H1 (cell line): ENCODE measurements at regions not wholly inside any gene's neighbourhood (a gene's known extent, or its start where the extent isn't known, plus 50 kb on each side); places are given as distances from the start of the nearest gene placed in this dataset.

Source experiments
- CTCF ChIA-PET: fragments of 300-600 bp; sonication (Branson Sonifier 250); formaldehyde crosslinking; loops from one replicate; lab custom pipeline; 2021; ENCODE audit not compliant: partially characterized antibody; lab: Charles Lee
- POLR2A ChIA-PET: fragments of 300-600 bp; sonication (Branson Sonifier 250); formaldehyde crosslinking; loops from one replicate; lab custom pipeline; 2021; ENCODE audit warnings: inconsistent platforms; ENCODE audit not compliant: partially characterized antibody; lab: Charles Lee
- DNase-seq, 2 experiments: peaks; one replicate each; pipeline versions ENCODE4 v3.0.0 to v3.0.0-alpha.2; 2010 to 2022; ENCODE audit warnings: low spot score in 2 of 2, low read depth in 1 of 2, mixed read lengths in 1 of 2
- FAIRE-seq: peaks from 2 replicates; lab custom pipeline; 2011; peaks lifted over from hg19 to GRCh38; lab: Jason Lieb, UNC
- H2AFZ ChIP-seq: 2 replicates; pipeline ENCODE4 v1.8.1; 2012; ENCODE audit warnings: low read length, inconsistent platforms
- H2AK5ac ChIP-seq: 2 replicates; pipeline ENCODE4 v1.6.1; 2013; ENCODE audit warnings: low read depth, low read length
- H2BK120ac ChIP-seq: replicated peaks from 2 replicates; pipeline ENCODE3; 2013; ENCODE audit warnings: low read depth, low read length, inconsistent platforms
- H2BK12ac ChIP-seq: 2 replicates; pipeline ENCODE4 v1.6.1; 2013; ENCODE audit warnings: low read depth, low read length
- H2BK15ac ChIP-seq: 2 replicates; pipeline ENCODE4 v1.6.1; 2013; ENCODE audit warnings: low read length
- H2BK20ac ChIP-seq: 2 replicates; pipeline ENCODE4 v1.6.1; 2013; ENCODE audit warnings: low read length
- H2BK5ac ChIP-seq: 2 replicates; pipeline ENCODE4 v1.6.1; 2013; ENCODE audit warnings: low read depth, low read length
- H3K14ac ChIP-seq: 2 replicates; pipeline ENCODE4 v1.6.1; 2013; ENCODE audit warnings: inconsistent platforms; ENCODE audit not compliant: insufficient read length
- H3K18ac ChIP-seq: 2 replicates; pipeline ENCODE4 v1.6.1; 2013; ENCODE audit warnings: low read length; ENCODE audit errors: extremely low read depth
- H3K23ac ChIP-seq: 2 replicates; pipeline ENCODE4 v1.6.1; 2013; ENCODE audit warnings: inconsistent platforms; ENCODE audit not compliant: insufficient read length
- H3K23me2 ChIP-seq: 2 replicates; pipeline ENCODE4 v1.6.1; 2013; ENCODE audit warnings: low read depth, low read length
- H3K27ac ChIP-seq: 2 replicates; pipeline ENCODE4 v1.6.1; 2011; ENCODE audit warnings: low read depth, low read length, inconsistent platforms
- H3K27me3 ChIP-seq, 4 experiments: replicated peaks in 1 of 4; 1 replicate in 1 of 4; 2 replicates in 3 of 4; pipeline versions ENCODE4 v1.6.1 to v1.8.1; 2011 to 2013; ENCODE audit warnings: low read length in 3 of 4, mild to moderate bottlenecking in 3 of 4, inconsistent platforms in 2 of 4, mixed read lengths in 2 of 4, moderate library complexity in 1 of 4; ENCODE audit not compliant: control insufficient read depth in 3 of 4, insufficient read depth in 3 of 4; ENCODE audit errors: extremely low read depth in 1 of 4
- H3K36me3 ChIP-seq, 4 experiments: 2 replicates each; pipeline versions ENCODE4 v1.6.1 to v1.8.1; 2011 to 2013; ENCODE audit warnings: mild to moderate bottlenecking in 4 of 4, low read length in 3 of 4, moderate library complexity in 2 of 4, control low read depth in 1 of 4, inconsistent platforms in 1 of 4; ENCODE audit not compliant: insufficient read depth in 4 of 4, control insufficient read depth in 2 of 4
- H3K4ac ChIP-seq: replicated peaks from 2 replicates; pipeline ENCODE3; 2013; ENCODE audit warnings: low read length, low read depth, mixed read lengths, inconsistent platforms; ENCODE audit not compliant: insufficient read length
- H3K4me1 ChIP-seq, 4 experiments: replicated peaks in 1 of 4; 1 replicate in 1 of 4; 2 replicates in 3 of 4; pipeline versions ENCODE4 v1.6.1 to v1.8.1; 2011 to 2013; ENCODE audit warnings: low read length in 3 of 4, inconsistent platforms in 2 of 4, mixed read lengths in 1 of 4; ENCODE audit not compliant: insufficient read depth in 4 of 4, control insufficient read depth in 3 of 4
- H3K4me2 ChIP-seq, 2 experiments: 2 replicates each; pipeline versions ENCODE4 v1.6.1 to v1.8.1; 2011 to 2013; ENCODE audit warnings: low read depth in 2 of 2, low read length in 2 of 2, control low read depth in 1 of 2, inconsistent platforms in 1 of 2, mild to moderate bottlenecking in 1 of 2; ENCODE audit not compliant: insufficient read depth in 1 of 2
- H3K4me3 ChIP-seq, 4 experiments: fragments of 200-600, 300-600 bp in 1 of 4; sonication (generic), shearing (Covaris generic), sonication (Bioruptor Twin) in 1 of 4; 2 replicates each; pipeline versions ENCODE4 v1.5.1 to v1.8.1; 2011 to 2016; ENCODE audit warnings: low read length in 4 of 4, low read depth in 3 of 4, control low read depth in 2 of 4, inconsistent platforms in 2 of 4, mild to moderate bottlenecking in 2 of 4, mixed read lengths in 1 of 4, moderate library complexity in 1 of 4; ENCODE audit not compliant: insufficient read depth in 2 of 4; ENCODE audit errors: extremely low read depth in 1 of 4
- H3K56ac ChIP-seq: replicated peaks from 2 replicates; pipeline ENCODE3; 2013; ENCODE audit warnings: low read depth, mild to moderate bottlenecking, mixed read lengths, low read length, inconsistent platforms; ENCODE audit not compliant: insufficient read length
- H3K79me1 ChIP-seq: 2 replicates; pipeline ENCODE4 v1.6.1; 2013; ENCODE audit warnings: low read depth, low read length, control low read depth
- H3K79me2 ChIP-seq, 2 experiments: 2 replicates each; pipeline versions ENCODE4 v1.6.1 to v1.8.1; 2012 to 2013; ENCODE audit warnings: low read length in 2 of 2, mild to moderate bottlenecking in 2 of 2, inconsistent platforms in 1 of 2; ENCODE audit not compliant: insufficient read depth in 2 of 2, control insufficient read depth in 1 of 2
- H3K9ac ChIP-seq, 4 experiments: replicated peaks in 1 of 4; 1 replicate in 1 of 4; 2 replicates in 3 of 4; pipeline versions ENCODE4 v1.6.1 to v1.8.1; 2011 to 2013; ENCODE audit warnings: low read depth in 3 of 4, low read length in 3 of 4, control low read depth in 2 of 4, mild to moderate bottlenecking in 2 of 4, moderate library complexity in 2 of 4, inconsistent platforms in 1 of 4; ENCODE audit errors: extremely low read depth in 1 of 4
- H3K9me3 ChIP-seq, 2 experiments: 2 replicates each; pipeline versions ENCODE4 v1.6.1 to v1.8.1; 2012 to 2013; ENCODE audit warnings: mild to moderate bottlenecking in 2 of 2, moderate library complexity in 2 of 2, control low read depth in 1 of 2, inconsistent platforms in 1 of 2, low read depth in 1 of 2, low read length in 1 of 2, mixed read lengths in 1 of 2; ENCODE audit not compliant: insufficient read depth in 2 of 2
- H4K20me1 ChIP-seq, 2 experiments: replicated peaks in 1 of 2; 2 replicates each; pipeline versions ENCODE3 to v1.8.1; 2011 to 2013; ENCODE audit warnings: inconsistent platforms in 2 of 2, low read length in 2 of 2, mild to moderate bottlenecking in 1 of 2; ENCODE audit not compliant: insufficient read depth in 2 of 2, control insufficient read depth in 1 of 2
- H4K5ac ChIP-seq: 2 replicates; pipeline ENCODE4 v1.6.1; 2013; ENCODE audit warnings: low read length, low read depth, mixed read lengths, inconsistent platforms; ENCODE audit not compliant: insufficient read length
- H4K8ac ChIP-seq: 2 replicates; pipeline ENCODE4 v1.8.0; 2013; ENCODE audit warnings: mild to moderate bottlenecking, moderate library complexity, low read length, inconsistent platforms; ENCODE audit not compliant: insufficient read depth; ENCODE audit errors: extremely low read depth
- H4K91ac ChIP-seq: replicated peaks from 2 replicates; pipeline ENCODE3; 2013; ENCODE audit warnings: low read length, mixed read lengths, inconsistent platforms; ENCODE audit not compliant: insufficient read length
- CHD7 ChIP-seq: fragments of 300-600 bp; sonication (generic); IDR thresholded peaks from 2 replicates; pipeline ENCODE4 v1.7.1; 2012; ENCODE audit warnings: low read length, moderate library complexity, mild to moderate bottlenecking, inconsistent platforms; ENCODE audit not compliant: insufficient replicate concordance
- WGBS, 2 experiments: shearing (Covaris generic) in 1 of 2; methylation state at CpG; one replicate each; pipeline versions ENCODE4 v1.1.6 to v1.1.7; 2013 to 2015; ENCODE audit warnings: low lambda C conversion rate in 2 of 2, mixed read lengths in 2 of 2, inconsistent platforms in 1 of 2, low coverage in 1 of 2, missing lambda C conversion rate in 1 of 2; ENCODE audit not compliant: insufficient replicate concordance in 2 of 2, insufficient coverage in 1 of 2, insufficient read length in 1 of 2; ENCODE audit errors: extremely low coverage in 1 of 2, missing lambda C conversion rate in 1 of 2; 5-methylcytosine and 5-hydroxymethylcytosine counted together

- no peak overlapping the region for H2AFZ ChIP-seq
- no peak for TF ChIP-seq CHD7
These were observed 66.7 kb downstream of the MIS18A start for GRCh38 chr21:32212116-32212515.

More at GRCh38 chr21:32212116-32212515, 66.7 kb downstream of the MIS18A start:
- H3K9ac ChIP-seq: no peak overlapping the region
- no peaks in the 10 kb centered on the region for H3K23me2 ChIP-seq
- no peaks in the 10 kb centered on the region for H3K36me3 ChIP-seq
- FAIRE-seq (no peak), DNase-seq (no peak)
- no peak overlapping the region for H3K4me3 ChIP-seq
- H3K27me3 ChIP-seq: no peaks in the 10 kb centered on the region
- no peak overlapping the region for H2AK5ac ChIP-seq
- ChIA-PET CTCF (interaction anchor here (0.7 kb wide), 1 partner anchor 431 kb away, joined by 3 read pairs; no protein-coding TSS in a partner anchor), POLR2A (no interaction called here)
- H3K14ac ChIP-seq: no peak overlapping the region
- no peak overlapping the region for H2BK120ac ChIP-seq
- no peak overlapping the region for H3K4ac ChIP-seq
- no peak overlapping the region for H4K5ac ChIP-seq
- WGBS, 2 experiments: 90% methylated on average over 4 of the region's 4 CpGs; no CpG with 5 or more reads in 1 of the 2 experiments
- H3K23ac ChIP-seq: no peak overlapping the region
- no peak overlapping the region for H3K4me2 ChIP-seq
- H3K18ac ChIP-seq: no peak overlapping the region
- H4K91ac ChIP-seq: no peak overlapping the region
- no peak overlapping the region for H2BK20ac ChIP-seq
- no peak overlapping the region for H3K56ac ChIP-seq
- H3K27ac ChIP-seq: no peak overlapping the region
- peaks cover 4 to 7% of the 10 kb centered on the region in 2 experiments; a peak in 2 of 4 replicates for H3K9me3 ChIP-seq
- no peaks in the 10 kb centered on the region for H3K79me2 ChIP-seq
- no peak overlapping the region for H2BK12ac ChIP-seq
- no peak overlapping the region for H2BK15ac ChIP-seq
- H3K79me1 ChIP-seq: no peaks in the 10 kb centered on the region
- H3K4me1 ChIP-seq: no peaks in the 10 kb centered on the region
- H4K8ac ChIP-seq: no peak overlapping the region
- H2BK5ac ChIP-seq: no peak overlapping the region
- no peaks in the 10 kb centered on the region for H4K20me1 ChIP-seq
